Neural cell (in vitro differentiated cells): ENCODE measurements at regions not wholly inside any gene's neighbourhood (a gene's known extent, or its start where the extent isn't known, plus 50 kb on each side); places are given as distances from the start of the nearest gene placed in this dataset.

ENCODE experiments used
- H2AFZ ChIP-seq: fragments of 200-600, 300-800 bp; sonication (generic), shearing (Covaris generic); 2 replicates; pipeline ENCODE4 v1.6.0; 2014; ENCODE audit warnings: low read depth, mild to moderate bottlenecking, antibody characterized with exemption, low read length, moderate library complexity
- H3F3A ChIP-seq: fragments of 200-600 bp; shearing (Covaris generic); 2 replicates; pipeline ENCODE4 v1.6.1; 2016; ENCODE audit warnings: mild to moderate bottlenecking, moderate library complexity, mixed read lengths, antibody characterized with exemption, low read length; ENCODE audit not compliant: insufficient read depth, poor library complexity, severe bottlenecking
- H3K27ac ChIP-seq: fragments of 200-600, 300-800 bp; sonication (generic), shearing (Covaris generic); 2 replicates; pipeline ENCODE4 v1.5.1; 2014; ENCODE audit warnings: mild to moderate bottlenecking, low read length, moderate library complexity
- H3K27me3 ChIP-seq: fragments of 300-800, 200-600 bp; sonication (generic), shearing (Covaris generic); 2 replicates; pipeline ENCODE4 v1.6.0; 2014; ENCODE audit warnings: mild to moderate bottlenecking, low read depth, low read length, moderate library complexity; ENCODE audit not compliant: insufficient read depth
- H3K36me3 ChIP-seq: fragments of 300-800, 200-600 bp; sonication (generic), shearing (Covaris generic); 2 replicates; pipeline ENCODE4 v1.5.1; 2014; ENCODE audit warnings: mild to moderate bottlenecking, antibody characterized with exemption, low read length, moderate library complexity; ENCODE audit not compliant: insufficient read depth
- H3K4me2 ChIP-seq: fragments of 300-800, 200-600 bp; sonication (generic), shearing (Covaris generic); 2 replicates; pipeline ENCODE4 v1.6.0; 2014; ENCODE audit warnings: mild to moderate bottlenecking, low read length
- H3K4me3 ChIP-seq: fragments of 300-800, 200-600 bp; sonication (generic), shearing (Covaris generic); 2 replicates; pipeline ENCODE4 v1.5.1; 2014; ENCODE audit warnings: mild to moderate bottlenecking, low read length, moderate library complexity
- H3K79me2 ChIP-seq: fragments of 200-600 bp; shearing (Covaris generic); replicated peaks from 2 replicates; pipeline ENCODE4 v1.6.0; 2014; ENCODE audit warnings: mild to moderate bottlenecking, low read length, moderate library complexity; ENCODE audit not compliant: insufficient read depth
- H3K9ac ChIP-seq: fragments of 300-800, 200-600 bp; sonication (generic), shearing (Covaris generic); 2 replicates; pipeline ENCODE4 v1.6.1; 2016; ENCODE audit warnings: mild to moderate bottlenecking, low read length, mixed read lengths
- H3K9me2 ChIP-seq: fragments of 200-600 bp; shearing (Covaris generic); 2 replicates; pipeline ENCODE4 v1.6.1; 2016; ENCODE audit warnings: mild to moderate bottlenecking, low read length, mixed read lengths; ENCODE audit not compliant: insufficient read depth
- H3K9me3 ChIP-seq: fragments of 200-600, 300-800 bp; sonication (generic), shearing (Covaris generic); 2 replicates; pipeline ENCODE4 v1.6.1; 2016; ENCODE audit warnings: mild to moderate bottlenecking, mixed run types, low read length, moderate library complexity, mixed read lengths
- H4K20me1 ChIP-seq: fragments of 200-600 bp; shearing (Covaris generic); 2 replicates; pipeline ENCODE4 v1.6.1; 2016; ENCODE audit warnings: mild to moderate bottlenecking, mixed run types; ENCODE audit not compliant: insufficient read depth
- EP300 ChIP-seq: fragments of 450-650 bp; conservative IDR thresholded peaks from 2 replicates; pipeline ENCODE4 v1.6.1; 2014; ENCODE audit warnings: antibody characterized with exemption, mild to moderate bottlenecking, moderate library complexity; ENCODE audit not compliant: poor library complexity, severe bottlenecking
- EZH2 ChIP-seq: fragments of 200-600, 300-800 bp; shearing (Covaris generic), sonication (generic); IDR thresholded peaks from 2 replicates; pipeline ENCODE4 v1.6.1; 2014; ENCODE audit warnings: antibody characterized with exemption, low read length, borderline replicate concordance, mild to moderate bottlenecking; ENCODE audit not compliant: insufficient read depth, poor library complexity, severe bottlenecking
- MXI1 ChIP-seq: fragments of 450-650 bp; conservative IDR thresholded peaks from 2 replicates; pipeline ENCODE4 v1.6.1; 2014; ENCODE audit warnings: antibody characterized with exemption, mild to moderate bottlenecking; ENCODE audit not compliant: poor library complexity, severe bottlenecking
- POLR2AphosphoS5 ChIP-seq: IDR thresholded peaks from 2 replicates; pipeline ENCODE4 v1.6.1; 2012
- RAD21 ChIP-seq: fragments of 450-650 bp; conservative IDR thresholded peaks from 2 replicates; pipeline ENCODE4 v1.6.1; 2014; ENCODE audit warnings: antibody characterized with exemption, mild to moderate bottlenecking, moderate library complexity
- SMC3 ChIP-seq: fragments of 450-650 bp; conservative IDR thresholded peaks from 2 replicates; pipeline ENCODE4 v1.6.1; 2014; ENCODE audit warnings: antibody characterized with exemption, mild to moderate bottlenecking, moderate library complexity; ENCODE audit not compliant: poor library complexity
- TAF1 ChIP-seq: IDR thresholded peaks from 2 replicates; pipeline ENCODE4 v1.6.1; 2012; ENCODE audit warnings: low read depth
- TF ChIP-seq, protein P1 (sequence below): IDR thresholded peaks from 2 replicates; pipeline ENCODE4 v1.6.1; 2012; ENCODE audit warnings: borderline replicate concordance
- TF ChIP-seq, protein P2 (sequence below): fragments of 450-650 bp; IDR thresholded peaks from 2 replicates; pipeline ENCODE4 v1.5.1; 2014; ENCODE audit warnings: antibody characterized with exemption, mild to moderate bottlenecking, moderate library complexity; ENCODE audit not compliant: poor library complexity, severe bottlenecking

DNA sequence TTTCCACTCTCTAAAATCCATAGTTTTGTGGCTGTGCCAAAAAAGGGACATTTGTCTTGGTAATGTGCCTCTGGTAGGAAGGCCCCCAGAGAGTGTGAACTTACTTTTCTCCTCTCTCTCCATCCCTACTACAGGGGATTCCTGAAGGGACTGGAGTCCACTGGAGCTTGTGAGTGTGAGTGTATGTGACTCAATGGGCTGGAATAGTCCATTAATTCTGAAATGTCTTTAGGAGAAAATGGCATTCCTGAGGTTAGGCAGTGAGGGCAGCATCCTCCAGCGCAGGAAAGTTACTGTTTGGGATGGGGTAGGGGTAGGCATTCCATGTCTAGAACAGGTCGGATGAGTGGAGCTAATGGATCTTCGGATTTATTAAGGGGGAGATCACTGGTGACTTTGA lies 59.8 kb upstream of the CACNA2D3 start:
- Histone ChIP-seq H3K9me2 (no peaks in the 10 kb centered on the region), H3K79me2 (no peaks in the 10 kb centered on the region), H3K27me3 (no peaks in the 10 kb centered on the region), H2AFZ (no peak overlapping the region), H3K4me2 (no peak overlapping the region), H3K36me3 (no peaks in the 10 kb centered on the region), H3F3A (no peaks in the 10 kb centered on the region), H3K27ac (no peak overlapping the region), H4K20me1 (no peaks in the 10 kb centered on the region), H3K4me3 (no peak overlapping the region), H3K9me3 (no peaks in the 10 kb centered on the region), H3K9ac (no peak overlapping the region)
- TF ChIP-seq RAD21, result no peak
- TF ChIP-seq, protein P1, sequence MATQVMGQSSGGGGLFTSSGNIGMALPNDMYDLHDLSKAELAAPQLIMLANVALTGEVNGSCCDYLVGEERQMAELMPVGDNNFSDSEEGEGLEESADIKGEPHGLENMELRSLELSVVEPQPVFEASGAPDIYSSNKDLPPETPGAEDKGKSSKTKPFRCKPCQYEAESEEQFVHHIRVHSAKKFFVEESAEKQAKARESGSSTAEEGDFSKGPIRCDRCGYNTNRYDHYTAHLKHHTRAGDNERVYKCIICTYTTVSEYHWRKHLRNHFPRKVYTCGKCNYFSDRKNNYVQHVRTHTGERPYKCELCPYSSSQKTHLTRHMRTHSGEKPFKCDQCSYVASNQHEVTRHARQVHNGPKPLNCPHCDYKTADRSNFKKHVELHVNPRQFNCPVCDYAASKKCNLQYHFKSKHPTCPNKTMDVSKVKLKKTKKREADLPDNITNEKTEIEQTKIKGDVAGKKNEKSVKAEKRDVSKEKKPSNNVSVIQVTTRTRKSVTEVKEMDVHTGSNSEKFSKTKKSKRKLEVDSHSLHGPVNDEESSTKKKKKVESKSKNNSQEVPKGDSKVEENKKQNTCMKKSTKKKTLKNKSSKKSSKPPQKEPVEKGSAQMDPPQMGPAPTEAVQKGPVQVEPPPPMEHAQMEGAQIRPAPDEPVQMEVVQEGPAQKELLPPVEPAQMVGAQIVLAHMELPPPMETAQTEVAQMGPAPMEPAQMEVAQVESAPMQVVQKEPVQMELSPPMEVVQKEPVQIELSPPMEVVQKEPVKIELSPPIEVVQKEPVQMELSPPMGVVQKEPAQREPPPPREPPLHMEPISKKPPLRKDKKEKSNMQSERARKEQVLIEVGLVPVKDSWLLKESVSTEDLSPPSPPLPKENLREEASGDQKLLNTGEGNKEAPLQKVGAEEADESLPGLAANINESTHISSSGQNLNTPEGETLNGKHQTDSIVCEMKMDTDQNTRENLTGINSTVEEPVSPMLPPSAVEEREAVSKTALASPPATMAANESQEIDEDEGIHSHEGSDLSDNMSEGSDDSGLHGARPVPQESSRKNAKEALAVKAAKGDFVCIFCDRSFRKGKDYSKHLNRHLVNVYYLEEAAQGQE, result no peak
- no peak for TF ChIP-seq POLR2AphosphoS5
- TF ChIP-seq EP300, result no peak
- TF ChIP-seq, protein P2, sequence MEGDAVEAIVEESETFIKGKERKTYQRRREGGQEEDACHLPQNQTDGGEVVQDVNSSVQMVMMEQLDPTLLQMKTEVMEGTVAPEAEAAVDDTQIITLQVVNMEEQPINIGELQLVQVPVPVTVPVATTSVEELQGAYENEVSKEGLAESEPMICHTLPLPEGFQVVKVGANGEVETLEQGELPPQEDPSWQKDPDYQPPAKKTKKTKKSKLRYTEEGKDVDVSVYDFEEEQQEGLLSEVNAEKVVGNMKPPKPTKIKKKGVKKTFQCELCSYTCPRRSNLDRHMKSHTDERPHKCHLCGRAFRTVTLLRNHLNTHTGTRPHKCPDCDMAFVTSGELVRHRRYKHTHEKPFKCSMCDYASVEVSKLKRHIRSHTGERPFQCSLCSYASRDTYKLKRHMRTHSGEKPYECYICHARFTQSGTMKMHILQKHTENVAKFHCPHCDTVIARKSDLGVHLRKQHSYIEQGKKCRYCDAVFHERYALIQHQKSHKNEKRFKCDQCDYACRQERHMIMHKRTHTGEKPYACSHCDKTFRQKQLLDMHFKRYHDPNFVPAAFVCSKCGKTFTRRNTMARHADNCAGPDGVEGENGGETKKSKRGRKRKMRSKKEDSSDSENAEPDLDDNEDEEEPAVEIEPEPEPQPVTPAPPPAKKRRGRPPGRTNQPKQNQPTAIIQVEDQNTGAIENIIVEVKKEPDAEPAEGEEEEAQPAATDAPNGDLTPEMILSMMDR, result no peak
- TF ChIP-seq SMC3, result no peak
- TF ChIP-seq MXI1, result no peak

DNA sequence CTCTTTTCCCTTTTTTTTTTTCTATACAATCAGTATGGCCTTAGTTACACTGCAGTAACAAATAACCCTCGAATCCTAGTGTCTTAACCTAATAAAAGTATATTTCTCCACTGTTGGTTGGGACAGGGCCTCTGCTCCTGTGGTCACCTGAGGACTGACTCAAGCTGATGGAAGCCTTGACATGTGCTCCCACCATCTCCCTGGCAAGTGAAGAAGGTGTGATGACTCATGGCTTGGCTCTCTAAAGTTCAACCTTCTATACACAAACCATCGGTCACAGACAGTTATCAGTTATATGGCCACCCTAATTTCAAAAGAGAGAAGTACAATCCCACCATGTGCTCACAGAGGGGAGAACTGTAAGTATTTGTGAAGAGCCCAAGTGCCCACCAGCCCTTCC lies 65.8 kb upstream of the CACNA2D3 start:
- no peaks in the 10 kb centered on the region for H3F3A ChIP-seq
- H3K79me2 ChIP-seq, result no peaks in the 10 kb centered on the region
- no peak overlapping the region for H3K9ac ChIP-seq
- H3K4me3 ChIP-seq, result no peak overlapping the region
- no peaks in the 10 kb centered on the region for H4K20me1 ChIP-seq
- TF ChIP-seq, protein P1, result no peak
- no peak for TF ChIP-seq EP300
- TF ChIP-seq, protein P2, result no peak
- no peak for TF ChIP-seq POLR2AphosphoS5
- no peak for TF ChIP-seq MXI1
- no peak for TF ChIP-seq EZH2
- TF ChIP-seq SMC3, result no peak
- no peak for TF ChIP-seq TAF1
- no peaks in the 10 kb centered on the region for H3K27me3 ChIP-seq
- no peaks in the 10 kb centered on the region for H3K9me2 ChIP-seq
- H3K27ac ChIP-seq, result no peak overlapping the region
- no peaks in the 10 kb centered on the region for H3K9me3 ChIP-seq
- no peak overlapping the region for H3K4me2 ChIP-seq
- H3K36me3 ChIP-seq, result no peaks in the 10 kb centered on the region
- H2AFZ ChIP-seq, result no peak overlapping the region
